GM18505 (cell line): ENCODE measurements at regions not wholly inside any gene's neighbourhood (a gene's known extent, or its start where the extent isn't known, plus 50 kb on each side); places are given as distances from the start of the nearest gene placed in this dataset.

Experiments used
- ATAC-seq: cut with Tn5 transposase; IDR thresholded peaks from one replicate; pipeline ENCODE4 v1.9.1; 2021; ENCODE audit not compliant: unreplicated experiment
- POLR2A ChIP-seq: IDR thresholded peaks from 4 replicates; pipeline ENCODE4 v1.6.1; 2011; ENCODE audit warnings: borderline replicate concordance; ENCODE audit not compliant: insufficient read depth, insufficient read length; ENCODE audit errors: extremely low read depth

DNA sequence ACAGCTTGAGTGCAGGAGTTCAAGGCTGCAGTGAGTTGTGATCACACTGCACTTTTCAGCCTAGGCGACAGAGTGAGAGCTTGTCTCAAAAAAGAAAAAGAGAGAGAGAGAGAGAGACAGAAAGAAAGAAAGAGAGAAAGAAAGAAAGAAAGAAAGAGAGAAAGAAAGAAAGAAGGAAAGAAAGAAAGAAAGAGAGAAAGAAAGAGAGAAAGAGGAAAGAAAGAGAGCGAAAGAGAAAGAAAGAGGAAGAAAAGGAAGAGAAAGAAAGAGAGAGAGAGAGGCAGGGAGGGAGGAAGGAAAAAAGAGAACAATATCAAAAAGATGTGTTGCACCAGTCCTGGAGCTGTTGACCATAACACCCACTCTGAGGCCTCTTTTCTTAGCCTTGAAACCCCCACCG, 89.8 kb upstream of the MBOAT2 start:
- ATAC-seq, result no peak
- no peak for TF ChIP-seq POLR2A

DNA sequence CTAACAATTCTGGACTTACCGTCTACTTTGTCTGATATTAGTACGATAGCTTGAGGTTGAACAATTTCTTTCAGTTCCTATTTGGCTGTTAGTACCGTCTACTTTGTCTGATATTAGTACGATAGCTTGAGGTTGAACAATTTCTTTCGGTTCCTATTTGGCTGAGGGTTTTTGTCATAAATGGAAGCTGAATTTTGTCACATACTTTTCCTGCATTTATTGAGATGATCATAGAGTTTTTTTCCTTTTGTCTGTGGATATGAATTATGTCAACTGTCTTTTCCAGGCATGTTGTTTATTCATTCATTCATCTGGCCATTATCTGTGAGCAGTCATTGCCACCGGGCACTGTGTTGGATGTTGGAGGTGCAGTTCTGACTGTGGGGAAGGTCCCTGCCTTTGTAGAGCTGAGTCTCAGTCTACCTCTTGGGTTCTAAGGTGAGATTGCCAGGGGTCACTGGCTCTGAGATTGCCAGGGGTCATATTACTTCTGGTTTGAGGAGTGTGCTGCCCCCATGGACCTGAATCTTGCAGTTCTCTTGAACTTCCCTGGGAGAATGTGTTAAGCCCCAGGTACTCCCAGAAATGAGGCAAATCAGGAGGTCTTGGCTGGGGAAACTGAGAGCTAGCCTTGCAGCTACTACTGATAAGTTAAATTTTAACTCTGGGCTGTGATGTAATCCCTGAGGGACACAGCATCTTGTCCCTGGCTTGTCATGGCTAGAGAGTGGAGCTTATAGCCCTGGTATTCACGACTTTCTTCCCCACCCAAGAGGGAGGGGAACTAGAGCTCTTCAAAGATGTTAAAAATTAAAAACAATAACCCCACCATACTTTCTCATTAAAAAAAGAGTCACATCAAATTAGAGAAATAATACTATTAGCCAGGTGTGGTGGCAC, 89.1 kb upstream of the MBOAT2 start:
- TF ChIP-seq POLR2A, result no peak
- ATAC-seq, result peak; percentile 90

DNA sequence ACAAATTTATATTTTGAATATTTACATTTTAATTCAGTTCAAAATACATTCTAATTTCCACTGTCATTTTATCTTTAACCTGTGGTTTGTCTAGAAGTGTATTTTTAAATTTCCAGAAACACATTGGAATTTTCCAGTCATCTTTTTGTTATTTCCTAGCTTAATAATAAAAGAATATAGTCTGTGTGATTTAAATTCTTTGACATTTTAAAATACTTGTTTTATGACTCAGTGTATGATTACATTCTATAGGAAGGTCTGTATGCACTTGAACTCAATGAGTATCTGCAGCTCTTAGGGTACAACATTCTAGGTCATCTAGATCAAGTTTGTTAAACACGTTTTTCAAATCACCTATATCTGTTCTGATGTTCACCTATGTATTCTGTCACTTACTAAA, 88.3 kb upstream of the MBOAT2 start:
- no peak for TF ChIP-seq POLR2A
- no peak for ATAC-seq

- TF ChIP-seq POLR2A, result no peak
- no peak for ATAC-seq
These were observed 86.3 kb upstream of the MBOAT2 start for GRCh38 chr2:9089831-9090230.

DNA sequence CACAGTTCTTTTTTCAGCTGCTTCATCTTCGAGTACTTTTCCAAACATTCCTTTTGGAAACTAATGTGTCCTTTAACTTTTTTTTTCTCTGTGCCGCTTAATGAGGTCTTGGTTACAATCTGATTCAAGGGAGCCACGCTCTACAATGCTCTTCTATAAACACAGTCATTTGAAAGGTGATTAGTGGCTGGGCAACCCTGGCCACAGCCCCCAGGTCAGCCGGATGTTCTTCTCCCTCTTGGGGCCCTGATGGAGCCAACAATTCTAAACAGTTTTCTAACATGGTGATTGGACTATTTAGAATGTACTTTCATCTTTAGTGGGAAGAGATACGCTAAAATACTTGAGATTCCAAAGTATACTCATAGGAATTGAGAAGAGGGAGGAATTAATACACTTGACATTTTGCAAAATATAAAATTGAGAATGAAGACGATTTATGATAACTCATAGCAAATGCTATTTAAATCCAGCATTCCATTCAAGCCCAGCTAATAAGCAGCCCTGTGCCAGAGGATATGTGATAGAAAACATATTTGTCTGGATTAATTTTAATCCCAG, 83.7 kb upstream of the MBOAT2 start:
- ATAC-seq, result no peak
- no peak for TF ChIP-seq POLR2A

GRCh38 chr2:9086465-9086864, 83.0 kb upstream of the MBOAT2 start:
- ATAC-seq, result no peak
- TF ChIP-seq POLR2A, result no peak

DNA sequence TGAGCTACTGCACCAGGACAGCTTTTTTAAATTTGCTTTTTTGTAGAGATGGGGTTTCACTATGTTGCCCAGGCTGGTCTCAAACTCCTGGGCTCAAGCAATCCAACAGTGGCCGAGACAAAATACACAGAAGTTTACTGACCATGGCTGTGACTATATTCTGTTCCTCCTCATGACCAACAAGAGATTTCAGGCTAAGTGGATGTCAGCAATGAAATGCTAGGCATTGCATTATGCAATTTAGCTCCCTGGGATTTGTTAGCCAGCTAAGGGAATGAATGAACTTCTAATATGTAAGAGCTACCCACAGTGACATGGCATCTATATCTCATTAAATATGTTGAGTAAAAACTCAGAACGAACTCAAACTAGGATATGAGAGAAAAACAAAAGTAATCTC, 81.9 kb upstream of the MBOAT2 start:
- ATAC-seq, result no peak
- no peak for TF ChIP-seq POLR2A

- no peak for TF ChIP-seq POLR2A
- no peak for ATAC-seq
These were observed 79.8 kb upstream of the MBOAT2 start for GRCh38 chr2:9083287-9083686.

- no peak for ATAC-seq
- no peak for TF ChIP-seq POLR2A
These were observed 78.7 kb upstream of the MBOAT2 start for GRCh38 chr2:9082158-9082557.

- ATAC-seq, result no peak
- TF ChIP-seq POLR2A, result no peak
These were observed 78.3 kb upstream of the MBOAT2 start for GRCh38 chr2:9081750-9082149.

DNA sequence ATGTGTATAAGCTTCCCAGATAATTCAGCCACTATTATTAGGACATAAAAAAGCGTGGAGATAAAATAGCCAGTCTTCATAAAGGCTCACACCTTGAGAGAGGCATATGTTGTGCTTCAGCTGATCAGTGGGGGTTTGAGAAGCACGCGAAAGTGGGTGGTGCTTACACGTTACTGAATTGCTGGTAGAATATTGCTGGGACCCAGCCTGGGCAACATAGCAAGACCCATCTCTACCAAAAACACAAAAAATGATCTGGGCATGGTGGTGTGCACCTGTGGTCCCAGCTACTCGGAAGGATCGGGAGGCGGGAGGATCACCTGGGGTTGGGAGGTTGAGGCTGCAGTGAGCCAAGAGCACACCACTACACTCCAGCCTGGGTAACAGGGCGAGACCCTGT, 74.9 kb upstream of the MBOAT2 start:
- no peak for TF ChIP-seq POLR2A
- ATAC-seq, result no peak

DNA sequence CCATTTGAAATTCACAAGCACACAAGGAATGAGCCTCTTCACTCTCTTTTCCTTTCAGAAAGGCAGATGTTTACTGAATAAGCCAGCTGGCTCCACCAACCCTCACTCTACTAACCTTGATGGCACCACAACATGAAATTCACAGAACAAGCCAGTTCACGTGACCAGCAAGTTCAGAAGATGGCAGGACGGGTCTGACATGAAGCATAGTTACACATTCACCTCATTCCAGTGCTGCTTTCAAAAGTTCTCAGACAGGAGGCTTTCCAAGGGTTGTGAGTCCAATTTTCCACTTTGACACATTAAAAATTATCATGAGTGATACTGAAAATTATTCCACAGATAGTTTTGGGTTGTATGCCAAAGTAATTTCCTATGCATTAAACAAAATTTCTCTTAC, 74.2 kb upstream of the MBOAT2 start:
- TF ChIP-seq POLR2A, result no peak
- no peak for ATAC-seq

DNA sequence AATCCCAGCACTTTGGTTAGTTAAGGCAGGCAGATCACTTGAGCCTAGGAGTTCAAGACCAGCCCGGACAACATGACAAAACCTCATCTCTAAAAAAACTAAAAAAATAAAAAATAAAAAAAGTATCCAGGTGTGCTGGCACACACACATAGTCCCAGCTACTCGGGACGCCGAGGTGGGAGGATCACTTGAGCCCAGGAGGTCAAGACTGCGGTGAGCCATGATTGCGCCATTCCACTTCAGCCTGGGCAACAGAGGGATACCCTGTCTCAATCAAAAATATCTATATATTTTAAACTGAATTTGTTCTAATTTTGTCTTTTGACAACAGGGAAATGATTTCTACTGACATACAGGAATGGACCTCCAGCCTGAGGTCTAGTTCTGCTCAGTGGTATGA, 73.3 kb upstream of the MBOAT2 start:
- ATAC-seq, result no peak
- no peak for TF ChIP-seq POLR2A

- ATAC-seq, result no peak
These were observed 72.7 kb upstream of the MBOAT2 start for GRCh38 chr2:9076210-9076609.

GRCh38 chr2:9074930-9075329, 71.4 kb upstream of the MBOAT2 start:
- no peak for TF ChIP-seq POLR2A
- ATAC-seq, result no peak

More at GRCh38 chr2:9076210-9076609, 72.7 kb upstream of the MBOAT2 start:
- TF ChIP-seq POLR2A, result no peak

DNA sequence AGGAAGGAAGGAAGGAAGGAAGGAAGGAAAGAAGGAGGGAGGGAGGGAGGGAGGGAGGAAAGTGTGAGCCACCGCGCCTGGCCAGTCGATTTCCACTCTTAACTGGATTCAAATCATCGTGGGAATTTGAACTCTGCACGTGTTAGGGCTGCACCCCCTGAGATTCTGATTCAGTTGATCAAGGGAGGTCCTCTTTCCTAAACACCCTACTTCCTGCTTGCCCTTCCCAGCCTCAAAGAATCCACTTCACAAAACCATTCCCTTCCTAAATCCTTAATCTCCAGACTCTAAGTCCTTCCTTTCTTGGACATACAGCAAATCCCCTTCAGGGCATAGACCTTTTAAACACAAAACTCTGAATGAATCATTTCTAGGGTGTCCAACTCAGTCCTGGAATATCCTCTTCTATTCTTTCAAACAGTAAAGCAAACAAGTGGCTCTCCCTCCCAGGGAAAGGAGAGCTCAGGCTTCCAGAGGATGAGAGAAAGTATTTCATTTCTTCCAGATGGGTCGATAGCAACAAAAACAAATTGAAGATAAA, 68.2 kb upstream of the MBOAT2 start:
- no peak for ATAC-seq
- no peak for TF ChIP-seq POLR2A
